GM12872 (cell line): ENCODE measurements at regions not wholly inside any gene's neighbourhood (a gene's known extent, or its start where the extent isn't known, plus 50 kb on each side); places are given as distances from the start of the nearest gene placed in this dataset.

Source experiments
- CTCF ChIP-seq: IDR thresholded peaks from 3 replicates; pipeline ENCODE4 v1.5.1; 2011; ENCODE audit warnings: low read depth, mild to moderate bottlenecking, low read length, moderate library complexity; ENCODE audit not compliant: insufficient read depth

GRCh38 chr15:97259943-97260342 is 700.6 kb upstream of the ARRDC4 start:
- no peak for TF ChIP-seq CTCF

- no peak for TF ChIP-seq CTCF
Observed at GRCh38 chr15:97301166-97301565, 659.3 kb upstream of the ARRDC4 start.

- TF ChIP-seq CTCF, result no peak
Observed at GRCh38 chr15:97316362-97316761, 644.1 kb upstream of the ARRDC4 start.

GRCh38 chr15:97317163-97317562 is 643.3 kb upstream of the ARRDC4 start:
- TF ChIP-seq CTCF, result no peak

- no peak for TF ChIP-seq CTCF
Observed at GRCh38 chr15:97319291-97319690, 641.2 kb upstream of the ARRDC4 start.

GRCh38 chr15:97346221-97346620 is 614.3 kb upstream of the ARRDC4 start:
- no peak for TF ChIP-seq CTCF

- no peak for TF ChIP-seq CTCF
Observed at GRCh38 chr15:97350813-97351212, 609.7 kb upstream of the ARRDC4 start.

GRCh38 chr15:97383516-97383915 is 577.0 kb upstream of the ARRDC4 start:
- no peak for TF ChIP-seq CTCF
